Stimulated activated CD8-positive, alpha-beta memory T cell treated with anti-CD3 and anti-CD28 coated beads, Interleukin-15, amount 100 ng/mL, for 48 hours (primary cell): ENCODE measurements at regions not wholly inside any gene's neighbourhood (a gene's known extent, or its start where the extent isn't known, plus 50 kb on each side); places are given as distances from the start of the nearest gene placed in this dataset.
"Not testable (repeated sequence)": the region's sequence is repeated elsewhere in the genome, so short reads cannot be mapped to it uniquely, and the experiment has no call there.

ENCODE experiments used
- DNase-seq, 2 donors: peaks; one replicate each; pipeline ENCODE4 v3.0.0-alpha.2; 2020; ENCODE audit warnings: low read depth in 2 of 2

- DNase-seq = peak; percentile 56 to 58
Measured at GRCh38 chr6:26234421-26235301, 130.3 kb upstream of the BTN3A2 start.

GRCh38 chr6:26235302-26235670 lies 129.7 kb upstream of the BTN3A2 start:
- no peak for DNase-seq

- not testable (repeated sequence) for DNase-seq
Measured at GRCh38 chr6:26239415-26239814, 125.6 kb upstream of the BTN3A2 start.

- DNase-seq = peak; percentile 62 to 67
Measured at GRCh38 chr6:26240157-26241032, 124.6 kb upstream of the BTN3A2 start.

- DNase-seq = peak; percentile 63 to 74
Measured at GRCh38 chr6:26241033-26241895, 123.7 kb upstream of the BTN3A2 start.

- DNase-seq = no peak
Measured at GRCh38 chr6:26243132-26243531, 121.9 kb upstream of the BTN3A2 start.

GRCh38 chr6:26243752-26244151 lies 121.2 kb upstream of the BTN3A2 start:
- DNase-seq = no peak

GRCh38 chr6:26246058-26246457 lies 118.9 kb upstream of the BTN3A2 start:
- no peak for DNase-seq

- DNase-seq = no peak
Measured at GRCh38 chr6:26246553-26246952, 118.4 kb upstream of the BTN3A2 start.

- DNase-seq = peak in 1 of 2 donors; percentile 38
Measured at GRCh38 chr6:26249707-26249956, 115.4 kb upstream of the BTN3A2 start.

- DNase-seq = peak; percentile 55 to 62
Measured at GRCh38 chr6:26249957-26250697, 114.9 kb upstream of the BTN3A2 start.

- no peak for DNase-seq
Measured at GRCh38 chr6:26250698-26251044, 114.3 kb upstream of the BTN3A2 start.

- DNase-seq = peak; percentile 67
Measured at GRCh38 chr6:26251354-26252076, 113.5 kb upstream of the BTN3A2 start.

GRCh38 chr6:26252077-26252472 lies 112.9 kb upstream of the BTN3A2 start:
- no peak for DNase-seq

GRCh38 chr6:26254724-26255123 lies 110.3 kb upstream of the BTN3A2 start:
- DNase-seq = no peak

- DNase-seq = no peak
Measured at GRCh38 chr6:26257272-26257671, 107.7 kb upstream of the BTN3A2 start.

- DNase-seq = no peak
Measured at GRCh38 chr6:26258212-26258977, 106.6 kb upstream of the BTN3A2 start.

- no peak for DNase-seq
Measured at GRCh38 chr6:26260110-26260637, 104.8 kb upstream of the BTN3A2 start.

- no peak for DNase-seq
Measured at GRCh38 chr6:26260725-26261490, 104.1 kb upstream of the BTN3A2 start.
